NCI-H146 (cell line): ENCODE measurements at regions not wholly inside any gene's neighbourhood (a gene's known extent, or its start where the extent isn't known, plus 50 kb on each side); places are given as distances from the start of the nearest gene placed in this dataset.
"Not testable (repeated sequence)": the region's sequence is repeated elsewhere in the genome, so short reads cannot be mapped to it uniquely, and the experiment has no call there.

Experiments used
- DNase-seq: peaks from one replicate; lab custom pipeline; 2025; lab: John Stamatoyannopoulos, UW

- DNase-seq, result no peak
Observed at GRCh38 chr2:236632295-236633218, 62.9 kb downstream of the ACKR3 start.

- no peak for DNase-seq
Observed at GRCh38 chr2:236633219-236633570, 63.6 kb downstream of the ACKR3 start.

- no peak for DNase-seq
Observed at GRCh38 chr2:236633775-236634560, 64.3 kb downstream of the ACKR3 start.

GRCh38 chr2:236636261-236636660, 66.6 kb downstream of the ACKR3 start:
- no peak for DNase-seq

GRCh38 chr2:236636714-236637470, 67.3 kb downstream of the ACKR3 start:
- no peak for DNase-seq

GRCh38 chr2:236637686-236638569, 68.3 kb downstream of the ACKR3 start:
- DNase-seq, result no peak

GRCh38 chr2:236638707-236639106, 69.1 kb downstream of the ACKR3 start:
- no peak for DNase-seq

GRCh38 chr2:236639461-236640235, 70.0 kb downstream of the ACKR3 start:
- no peak for DNase-seq

GRCh38 chr2:236641051-236641726, 71.6 kb downstream of the ACKR3 start:
- DNase-seq, result no peak

- no peak for DNase-seq
Observed at GRCh38 chr2:236642125-236642524, 72.5 kb downstream of the ACKR3 start.

GRCh38 chr2:236642584-236643291, 73.1 kb downstream of the ACKR3 start:
- no peak for DNase-seq

- DNase-seq, result no peak
Observed at GRCh38 chr2:236643480-236643879, 73.9 kb downstream of the ACKR3 start.

- no peak for DNase-seq
Observed at GRCh38 chr2:236644067-236644466, 74.4 kb downstream of the ACKR3 start.

- DNase-seq, result no peak
Observed at GRCh38 chr2:236644502-236644911, 74.9 kb downstream of the ACKR3 start.

- DNase-seq, result not testable (repeated sequence)
Observed at GRCh38 chr2:236645141-236645540, 75.5 kb downstream of the ACKR3 start.

- DNase-seq, result no peak
Observed at GRCh38 chr2:236646441-236646840, 76.8 kb downstream of the ACKR3 start.

- DNase-seq, result no peak
Observed at GRCh38 chr2:236646871-236647270, 77.2 kb downstream of the ACKR3 start.

GRCh38 chr2:236647621-236648020, 78.0 kb downstream of the ACKR3 start:
- no peak for DNase-seq

- DNase-seq, result no peak
Observed at GRCh38 chr2:236653863-236654262, 84.2 kb downstream of the ACKR3 start.
